Mesothelial cell of epicardium (in vitro differentiated cells): ENCODE measurements at regions not wholly inside any gene's neighbourhood (a gene's known extent, or its start where the extent isn't known, plus 50 kb on each side); places are given as distances from the start of the nearest gene placed in this dataset.

Experiments used
- DNase-seq, 2 experiments: peaks; one replicate each; pipeline ENCODE4 v3.0.0; 2021; ENCODE audit warnings: low spot score in 2 of 2; ENCODE audit not compliant: unreplicated experiment in 2 of 2
- H3K27ac Mint-ChIP-seq: 2 replicates; pipeline ENCODE4 v1.8.0; 2021; ENCODE audit warnings: mixed read lengths
- H3K27me3 Mint-ChIP-seq: 2 replicates; pipeline ENCODE4 v1.8.0; 2021; ENCODE audit warnings: low read depth, mixed read lengths
- H3K36me3 Mint-ChIP-seq: 2 replicates; pipeline ENCODE4 v1.8.0; 2021; ENCODE audit warnings: mixed read lengths
- H3K4me1 Mint-ChIP-seq: 2 replicates; pipeline ENCODE4 v1.8.0; 2021; ENCODE audit warnings: mixed read lengths
- H3K4me3 Mint-ChIP-seq: 2 replicates; pipeline ENCODE4 v1.8.0; 2021; ENCODE audit warnings: mild to moderate bottlenecking, moderate library complexity, mixed read lengths
- H3K9me3 Mint-ChIP-seq: 2 replicates; pipeline ENCODE4 v1.8.0; 2021; ENCODE audit warnings: mixed read lengths
- CTCF ChIP-seq: fragments of 200-600 bp; sonication (generic); IDR thresholded peaks from one replicate; pipeline ENCODE4 v1.5.0; 2021; ENCODE audit warnings: antibody characterized with exemption; ENCODE audit not compliant: unreplicated experiment

DNA sequence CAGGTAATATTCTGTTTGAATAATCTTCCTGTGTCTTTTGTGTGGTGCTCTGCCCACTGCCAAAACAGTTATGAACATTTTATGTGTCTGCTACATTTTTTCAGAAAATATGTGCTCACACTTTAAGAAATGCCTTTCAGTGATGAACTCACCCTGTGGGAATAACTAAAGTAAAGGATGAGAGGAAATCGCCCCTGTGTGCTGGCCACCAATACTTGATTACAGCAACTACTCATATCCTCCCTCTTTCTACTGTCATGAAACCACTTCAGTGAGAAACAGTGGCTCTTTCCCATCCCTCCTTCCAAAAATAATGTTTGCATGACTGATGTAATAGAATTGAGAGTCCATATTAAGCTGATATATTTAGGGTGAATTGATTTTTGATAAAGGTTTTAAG lies 900.9 kb downstream of the RAB28 start:
- H3K36me3 Mint-ChIP-seq, result no peaks in the 10 kb centered on the region
- no peaks in the 10 kb centered on the region for H3K27me3 Mint-ChIP-seq
- no peak overlapping the region for H3K4me3 Mint-ChIP-seq
- TF ChIP-seq CTCF, result no peak
- DNase-seq, result no peak
- H3K9me3 Mint-ChIP-seq, result no peaks in the 10 kb centered on the region
- no peaks in the 10 kb centered on the region for H3K4me1 Mint-ChIP-seq
- H3K27ac Mint-ChIP-seq, result no peak overlapping the region

DNA sequence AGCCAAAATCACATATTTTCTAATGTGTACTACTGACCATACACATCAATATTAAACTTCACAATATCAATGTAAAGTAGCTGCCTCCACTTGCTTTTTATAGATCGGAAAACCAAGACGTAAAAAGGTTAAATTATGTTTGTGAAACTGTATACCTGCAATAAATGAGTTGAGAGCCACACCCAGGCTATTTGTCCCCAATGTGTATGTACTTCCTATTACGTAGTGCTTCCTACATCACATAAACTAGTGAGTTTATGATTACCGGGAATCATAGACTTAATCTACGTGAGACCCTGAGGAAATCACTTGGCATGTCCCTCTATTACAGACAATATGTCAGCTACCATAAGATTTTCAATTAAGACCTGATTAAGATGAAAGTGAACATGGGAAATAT lies 903.4 kb downstream of the RAB28 start:
- no peak for DNase-seq
- Mint-ChIP-seq H3K36me3 (no peaks in the 10 kb centered on the region), H3K9me3 (no peaks in the 10 kb centered on the region), H3K27me3 (no peaks in the 10 kb centered on the region), H3K4me1 (no peaks in the 10 kb centered on the region), H3K4me3 (no peak overlapping the region), H3K27ac (no peak overlapping the region)
- no peak for TF ChIP-seq CTCF

GRCh38 chr4:12579172-12579571 lies 905.0 kb downstream of the RAB28 start:
- Mint-ChIP-seq H3K4me3 (no peak overlapping the region), H3K27me3 (no peaks in the 10 kb centered on the region), H3K9me3 (no peaks in the 10 kb centered on the region), H3K36me3 (no peaks in the 10 kb centered on the region), H3K4me1 (no peaks in the 10 kb centered on the region), H3K27ac (no peak overlapping the region)
- no peak for DNase-seq
- no peak for TF ChIP-seq CTCF

- Mint-ChIP-seq H3K4me1 (peaks cover 4% of the 10 kb centered on the region), H3K36me3 (no peaks in the 10 kb centered on the region), H3K27me3 (no peaks in the 10 kb centered on the region), H3K27ac (no peak overlapping the region), H3K4me3 (no peak overlapping the region), H3K9me3 (no peaks in the 10 kb centered on the region)
- TF ChIP-seq CTCF, result no peak
- no peak for DNase-seq
Measured at GRCh38 chr4:12576409-12576808, 907.7 kb downstream of the RAB28 start.

- no peaks in the 10 kb centered on the region for H3K27me3 Mint-ChIP-seq
- H3K4me3 Mint-ChIP-seq, result no peak overlapping the region
- no peaks in the 10 kb centered on the region for H3K9me3 Mint-ChIP-seq
- H3K36me3 Mint-ChIP-seq, result no peaks in the 10 kb centered on the region
- TF ChIP-seq CTCF, result no peak
- H3K4me1 Mint-ChIP-seq, result peaks cover 4% of the 10 kb centered on the region
- H3K27ac Mint-ChIP-seq, result no peak overlapping the region
- DNase-seq, result no peak
Measured at GRCh38 chr4:12573716-12574115, 910.4 kb downstream of the RAB28 start.

- peaks cover 4% of the 10 kb centered on the region for H3K4me1 Mint-ChIP-seq
- no peaks in the 10 kb centered on the region for H3K9me3 Mint-ChIP-seq
- H3K36me3 Mint-ChIP-seq, result no peaks in the 10 kb centered on the region
- H3K4me3 Mint-ChIP-seq, result no peak overlapping the region
- TF ChIP-seq CTCF, result no peak
- no peak overlapping the region for H3K27ac Mint-ChIP-seq
- DNase-seq, result no peak
- H3K27me3 Mint-ChIP-seq, result no peaks in the 10 kb centered on the region
Measured at GRCh38 chr4:12562476-12563140, 921.5 kb downstream of the RAB28 start.
